Muscle of leg (tissue), 3 donors: ENCODE measurements at regions not wholly inside any gene's neighbourhood (a gene's known extent, or its start where the extent isn't known, plus 50 kb on each side); places are given as distances from the start of the nearest gene placed in this dataset.

Experiments
- DNase-seq: peaks from one replicate; pipeline ENCODE4 v3.0.0; 2013
- H3K27ac ChIP-seq: one replicate; pipeline ENCODE4 v1.5.1; 2013; ENCODE audit warnings: mild to moderate bottlenecking, low read length, control low read depth
- H3K27me3 ChIP-seq: one replicate; pipeline ENCODE4 v1.6.1; 2013; ENCODE audit warnings: low read length; ENCODE audit not compliant: control insufficient read depth, insufficient read depth
- H3K36me3 ChIP-seq: one replicate; pipeline ENCODE4 v1.6.1; 2013; ENCODE audit warnings: low read length; ENCODE audit not compliant: control insufficient read depth, insufficient read depth
- H3K4me1 ChIP-seq: one replicate; pipeline ENCODE4 v1.6.1; 2013; ENCODE audit warnings: low read length; ENCODE audit not compliant: control insufficient read depth, insufficient read depth
- H3K4me3 ChIP-seq: one replicate; pipeline ENCODE4 v1.5.1; 2013; ENCODE audit warnings: low read length, control low read depth
- H3K9me3 ChIP-seq: replicated peaks from 2 replicates; pipeline ENCODE4 v1.6.1; 2013; ENCODE audit warnings: low read depth, low read length; ENCODE audit not compliant: control insufficient read depth
- WGBS: methylation state at CpG from one replicate; pipeline ENCODE4 v1.1.5; 2013; ENCODE audit warnings: missing lambda C conversion rate; ENCODE audit not compliant: insufficient coverage; 5-methylcytosine and 5-hydroxymethylcytosine counted together

GRCh38 chr10:91576096-91576545, 56.8 kb downstream of the PPP1R3C start:
- no peaks in the 10 kb centered on the region for H3K36me3 ChIP-seq
- H3K27ac ChIP-seq: no peak overlapping the region
- H3K4me3 ChIP-seq: no peak overlapping the region
- H3K27me3 ChIP-seq: no peaks in the 10 kb centered on the region
- H3K9me3 ChIP-seq: no peaks in the 10 kb centered on the region
- DNase-seq: no peak
- peaks cover 3% of the 10 kb centered on the region for H3K4me1 ChIP-seq

- peaks cover 3% of the 10 kb centered on the region for H3K4me1 ChIP-seq
- no peak overlapping the region for H3K27ac ChIP-seq
- H3K36me3 ChIP-seq: no peaks in the 10 kb centered on the region
- no peaks in the 10 kb centered on the region for H3K27me3 ChIP-seq
- no peak overlapping the region for H3K4me3 ChIP-seq
- H3K9me3 ChIP-seq: no peaks in the 10 kb centered on the region
- WGBS: 32% methylated on average over 3 of the region's 7 CpGs
- peak; percentile 41 for DNase-seq
Observed at GRCh38 chr10:91575044-91575610, 57.7 kb downstream of the PPP1R3C start.

- Histone ChIP-seq H3K36me3 (no peaks in the 10 kb centered on the region), H3K27ac (no peak overlapping the region), H3K27me3 (no peaks in the 10 kb centered on the region), H3K4me3 (no peak overlapping the region), H3K9me3 (no peaks in the 10 kb centered on the region), H3K4me1 (peaks cover 3% of the 10 kb centered on the region)
- no peak for DNase-seq
- 88% methylated on average over 5 of the region's 8 CpGs for WGBS
Observed at GRCh38 chr10:91574236-91574635, 58.6 kb downstream of the PPP1R3C start.

DNA sequence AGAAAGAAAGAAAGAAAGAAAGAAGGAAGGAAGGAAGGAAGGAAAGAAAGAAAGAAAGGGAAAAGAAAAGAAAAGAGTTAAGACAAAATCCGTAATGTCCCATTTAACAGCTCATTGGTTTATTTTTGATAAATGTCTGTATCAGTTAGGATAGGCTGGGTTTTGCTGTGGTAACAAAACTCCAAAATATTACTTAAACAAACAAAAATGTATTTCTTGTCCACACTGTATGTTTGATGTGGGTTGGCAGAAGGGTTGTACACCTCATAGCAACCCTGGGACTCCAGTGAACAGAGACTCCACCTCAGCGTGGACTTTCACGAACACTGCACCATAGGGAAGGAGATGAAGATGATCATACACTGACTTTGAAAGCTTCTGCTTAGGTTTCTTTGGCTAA, 59.6 kb downstream of the PPP1R3C start:
- Histone ChIP-seq H3K27ac (no peak overlapping the region), H3K36me3 (no peaks in the 10 kb centered on the region), H3K4me3 (no peak overlapping the region), H3K9me3 (no peaks in the 10 kb centered on the region), H3K4me1 (peaks cover 3% of the 10 kb centered on the region), H3K27me3 (no peaks in the 10 kb centered on the region)
- no peak for DNase-seq
- no CpG with 5 or more reads among the region's 3 CpGs for WGBS

GRCh38 chr10:91571671-91572070, 61.2 kb downstream of the PPP1R3C start:
- Histone ChIP-seq H3K9me3 (no peaks in the 10 kb centered on the region), H3K4me3 (no peak overlapping the region), H3K4me1 (peaks cover 3% of the 10 kb centered on the region), H3K27me3 (no peaks in the 10 kb centered on the region), H3K36me3 (no peaks in the 10 kb centered on the region), H3K27ac (no peak overlapping the region)
- DNase-seq: peak; percentile 22
- WGBS: 22% methylated on average over 1 of the region's 2 CpGs

DNA sequence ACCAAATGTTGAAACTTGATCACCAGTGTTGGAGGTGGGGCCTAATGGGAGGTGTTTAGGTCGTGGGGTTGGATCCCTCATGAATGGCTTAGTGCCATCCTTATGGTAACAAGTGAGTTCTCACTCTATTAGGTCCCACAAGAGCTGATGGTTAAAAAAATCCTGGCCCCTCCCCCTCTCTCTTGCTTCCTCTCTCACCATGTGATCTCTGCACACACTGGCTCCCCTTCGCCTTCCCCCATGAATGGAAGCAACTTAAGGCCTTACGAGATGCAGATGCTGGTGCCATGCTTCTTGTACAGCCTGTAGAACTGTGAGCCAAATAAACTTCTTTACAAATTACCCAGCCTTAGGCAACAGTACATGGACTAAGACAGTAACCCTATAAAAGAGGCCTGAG, 62.7 kb downstream of the PPP1R3C start:
- Histone ChIP-seq H3K27me3 (no peaks in the 10 kb centered on the region), H3K27ac (no peak overlapping the region), H3K9me3 (no peaks in the 10 kb centered on the region), H3K4me1 (peaks cover 3% of the 10 kb centered on the region), H3K4me3 (no peak overlapping the region), H3K36me3 (no peaks in the 10 kb centered on the region)
- no peak for DNase-seq
- WGBS: 85% methylated on average over 2 of the region's 3 CpGs

- Histone ChIP-seq H3K4me3 (no peak overlapping the region), H3K9me3 (no peaks in the 10 kb centered on the region), H3K4me1 (no peaks in the 10 kb centered on the region), H3K27ac (no peak overlapping the region), H3K27me3 (no peaks in the 10 kb centered on the region), H3K36me3 (no peaks in the 10 kb centered on the region)
- no peak for DNase-seq
Observed at GRCh38 chr10:91569522-91569921, 63.3 kb downstream of the PPP1R3C start.

- no peak for DNase-seq
- Histone ChIP-seq H3K4me3 (no peak overlapping the region), H3K27ac (no peak overlapping the region), H3K27me3 (no peaks in the 10 kb centered on the region), H3K36me3 (no peaks in the 10 kb centered on the region), H3K9me3 (no peaks in the 10 kb centered on the region), H3K4me1 (peaks cover 4% of the 10 kb centered on the region)
- WGBS: 100% methylated on average over 1 of the region's 3 CpGs
Observed at GRCh38 chr10:91567815-91568214, 65.1 kb downstream of the PPP1R3C start.

DNA sequence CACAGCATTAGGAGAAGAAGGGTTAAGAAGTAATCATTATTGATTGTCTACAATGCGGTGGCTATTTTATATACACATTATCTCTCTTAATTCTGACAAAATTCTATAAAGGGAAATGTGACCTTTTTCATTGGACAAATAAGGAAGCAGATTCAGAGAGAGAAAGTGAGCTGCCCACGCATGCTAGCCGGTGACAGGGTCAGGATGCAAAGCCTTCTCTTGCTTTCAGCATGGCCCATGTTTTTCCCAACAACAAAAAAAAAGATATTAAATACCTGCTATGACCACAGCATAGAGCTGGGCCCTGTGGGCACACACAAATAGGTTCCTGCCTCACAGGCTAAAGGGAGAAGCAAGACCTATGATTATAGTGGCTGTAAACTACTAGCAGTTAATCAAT, 66.8 kb downstream of the PPP1R3C start:
- no peak for DNase-seq
- H3K36me3 ChIP-seq: no peaks in the 10 kb centered on the region
- no peaks in the 10 kb centered on the region for H3K27me3 ChIP-seq
- H3K4me3 ChIP-seq: no peak overlapping the region
- peaks cover 6% of the 10 kb centered on the region for H3K4me1 ChIP-seq
- H3K27ac ChIP-seq: no peak overlapping the region
- 70% methylated on average over 2 of the region's 3 CpGs for WGBS
- no peaks in the 10 kb centered on the region for H3K9me3 ChIP-seq

DNA sequence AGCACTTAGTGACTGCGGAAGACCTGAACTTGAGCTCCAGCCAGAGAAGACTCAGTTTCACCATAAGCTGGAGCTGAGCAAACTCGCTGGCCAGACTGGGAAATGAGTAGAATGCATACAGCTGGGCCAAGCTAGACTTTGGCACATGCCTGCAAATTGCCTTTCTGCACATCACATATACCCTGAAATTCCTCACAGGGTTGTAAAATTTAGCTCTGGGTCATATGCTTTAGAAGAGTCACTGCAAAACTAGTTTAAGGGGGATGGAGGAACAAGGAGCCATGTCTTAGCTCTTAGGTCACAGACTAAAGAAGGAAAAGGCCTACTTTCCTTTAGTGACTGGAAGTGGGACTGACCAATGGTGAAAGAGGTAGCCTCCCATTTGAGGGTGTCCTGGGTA, 67.6 kb downstream of the PPP1R3C start:
- DNase-seq: no peak
- Histone ChIP-seq H3K4me3 (no peak overlapping the region), H3K27ac (no peak overlapping the region), H3K4me1 (peaks cover 6% of the 10 kb centered on the region), H3K27me3 (no peaks in the 10 kb centered on the region), H3K9me3 (no peaks in the 10 kb centered on the region), H3K36me3 (no peaks in the 10 kb centered on the region)
- WGBS: no CpG with 5 or more reads among the region's 2 CpGs

DNA sequence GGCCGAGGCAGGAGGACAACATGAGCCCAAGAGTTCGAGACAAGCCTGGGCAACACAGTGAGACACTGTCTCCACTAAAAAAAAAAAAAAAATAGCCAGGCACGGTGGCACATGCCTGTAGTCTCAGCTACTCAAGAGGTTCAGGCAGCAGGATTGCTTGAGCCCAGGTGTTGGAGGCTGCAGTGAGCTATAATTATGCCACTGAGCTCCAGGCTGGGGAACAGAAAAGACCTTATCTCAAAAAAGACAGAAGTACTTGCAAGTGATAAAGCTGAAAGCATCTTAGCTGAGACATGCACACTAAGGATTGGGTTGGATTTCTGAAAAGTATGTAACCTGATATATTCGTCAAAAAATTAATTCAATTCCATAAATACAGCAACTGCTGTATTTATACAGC, 68.4 kb downstream of the PPP1R3C start:
- Histone ChIP-seq H3K36me3 (no peaks in the 10 kb centered on the region), H3K9me3 (no peaks in the 10 kb centered on the region), H3K4me1 (peaks cover 6% of the 10 kb centered on the region), H3K27me3 (no peaks in the 10 kb centered on the region), H3K4me3 (no peak overlapping the region), H3K27ac (no peak overlapping the region)
- no peak for DNase-seq
- WGBS: 43% methylated on average over 1 of the region's 4 CpGs
